Panc1 (cell line): ENCODE measurements at regions not wholly inside any gene's neighbourhood (a gene's known extent, or its start where the extent isn't known, plus 50 kb on each side); places are given as distances from the start of the nearest gene placed in this dataset.

Experiments
- ATAC-seq: fragments of 200-7000 bp; cut with Tn5 transposase; 2 replicates; pipeline ENCODE4 v1.9.1; 2020; ENCODE audit warnings: mild to moderate bottlenecking, moderate library complexity
- BruUV-seq: library from RNA; stranded (reverse); fragments of 400-500 nt; replicated peaks from 2 replicates; lab custom pipeline; 2021; lab: Mats Ljungman, UMichigan
- CTCF ChIA-PET: fragments of 300-600 bp; sonication (Branson Sonifier 250); formaldehyde crosslinking; loops from one replicate; lab custom pipeline; 2022; ENCODE audit warnings: antibody characterized with exemption; lab: Charles Lee
- POLR2A ChIA-PET: fragments of 300-600 bp; sonication (Branson Sonifier 250); formaldehyde crosslinking; loops from one replicate; lab custom pipeline; 2022; ENCODE audit warnings: antibody characterized with exemption; lab: Charles Lee
- DNase-seq: peaks from one replicate; pipeline ENCODE4 v3.0.0-alpha.2; 2010; ENCODE audit warnings: low read depth, low spot score
- H3K27ac ChIP-seq: 2 replicates; pipeline ENCODE4 v1.5.1; 2011; ENCODE audit warnings: mild to moderate bottlenecking, low read length, inconsistent platforms
- H3K27me3 ChIP-seq: fragments of 200-500 bp; sonication (Bioruptor generic); 2 replicates; pipeline ENCODE4 v1.6.0; 2014; ENCODE audit warnings: low read length, inconsistent platforms; ENCODE audit not compliant: control insufficient read depth, insufficient read depth
- H3K36me3 ChIP-seq: fragments of 200-500 bp; sonication (Bioruptor generic); 2 replicates; pipeline ENCODE4 v1.5.1; 2014; ENCODE audit warnings: inconsistent platforms, mild to moderate bottlenecking, low read length, moderate library complexity; ENCODE audit not compliant: control insufficient read depth, insufficient read depth
- H3K4me1 ChIP-seq: 2 replicates; pipeline ENCODE4 v1.5.1; 2011; ENCODE audit warnings: inconsistent platforms, mild to moderate bottlenecking, low read length, moderate library complexity; ENCODE audit not compliant: control insufficient read depth, insufficient read depth
- H3K4me3 ChIP-seq, 2 experiments: 2 replicates each; pipeline ENCODE4 v1.5.1; 2011 to 2012; ENCODE audit warnings: low read depth in 2 of 2, low read length in 2 of 2, mild to moderate bottlenecking in 2 of 2, inconsistent platforms in 1 of 2, moderate library complexity in 1 of 2
- H3K9me3 ChIP-seq: fragments of 200-500 bp; sonication (Bioruptor generic); 2 replicates; pipeline ENCODE4 v1.5.1; 2014; ENCODE audit warnings: low read depth, mild to moderate bottlenecking, inconsistent platforms, low read length, moderate library complexity; ENCODE audit not compliant: control insufficient read depth, insufficient read depth
- POLR2AphosphoS5 ChIP-seq: IDR thresholded peaks from 2 replicates; pipeline ENCODE4 v1.6.1; 2012; ENCODE audit warnings: mild to moderate bottlenecking, low read depth, low read length, moderate library complexity
- SIN3A ChIP-seq: IDR thresholded peaks from 2 replicates; pipeline ENCODE4 v1.6.1; 2012; ENCODE audit warnings: low read depth, mild to moderate bottlenecking, low read length, moderate library complexity, borderline replicate concordance; ENCODE audit not compliant: insufficient read depth
- TCF7L2 ChIP-seq: IDR thresholded peaks from 2 replicates; pipeline ENCODE4 v1.6.1; 2011; ENCODE audit warnings: mild to moderate bottlenecking, low read depth, low read length, inconsistent platforms
- in situ Hi-C: cut with HindIII; loops from 2 replicates; pipeline ENCODE4 v1.10.0; 2016; ENCODE audit warnings: low sequenced_read_pairs, low pct_unique_long_range_greater_than_20kb
- intact Hi-C: fragments of 100-400 bp; cut with micrococcal nuclease; formaldehyde crosslinking; loops from one replicate; pipeline ENCODE4 v1.10.0; 2022; ENCODE audit not compliant: unreplicated experiment
- TF ChIP-seq, protein P1 (sequence below): fragments of 450-650 bp; IDR thresholded peaks from 2 replicates; pipeline ENCODE4 v1.5.1; 2017; ENCODE audit warnings: mild to moderate bottlenecking
- TF ChIP-seq, protein P2 (sequence below), 2 experiments: IDR thresholded peaks; 2 replicates each; pipeline ENCODE4 v1.6.1; 2011 to 2012; ENCODE audit warnings: low read depth in 2 of 2, control low read depth in 1 of 2, low read length in 1 of 2, mild to moderate bottlenecking in 1 of 2, moderate library complexity in 1 of 2; ENCODE audit not compliant: insufficient read depth in 1 of 2

DNA sequence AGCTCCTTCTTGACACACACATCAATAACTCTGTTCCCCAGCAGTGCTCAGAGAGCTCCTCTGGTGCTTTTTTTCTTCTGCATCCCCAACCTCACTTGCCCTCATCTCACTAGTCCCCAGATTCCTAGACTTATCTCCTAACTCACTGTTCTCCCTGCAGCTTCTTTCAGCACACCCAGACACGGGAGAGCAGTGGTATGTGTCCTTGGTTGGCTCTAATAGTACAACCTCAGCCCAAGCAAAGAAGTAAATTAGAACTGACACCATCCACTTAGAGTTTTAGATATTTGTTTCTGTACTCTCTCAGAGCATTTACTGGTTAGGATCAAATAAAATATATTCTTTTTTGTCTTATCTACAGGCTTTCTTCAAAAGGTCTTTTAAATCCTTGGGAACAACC lies 201.4 kb upstream of the SNX7 start:
- Histone ChIP-seq H3K27me3 (no peaks in the 10 kb centered on the region), H3K9me3 (no peaks in the 10 kb centered on the region), H3K27ac (no peak overlapping the region), H3K36me3 (no peaks in the 10 kb centered on the region), H3K4me3 (no peak overlapping the region), H3K4me1 (no peaks in the 10 kb centered on the region)
- ATAC-seq (no peak), DNase-seq (no peak)
- ChIA-PET CTCF (no interaction called here), POLR2A (no interaction called here)
- TF ChIP-seq POLR2AphosphoS5 (no peak), SIN3A (no peak), TCF7L2 (no peak)
- TF ChIP-seq, protein P1, sequence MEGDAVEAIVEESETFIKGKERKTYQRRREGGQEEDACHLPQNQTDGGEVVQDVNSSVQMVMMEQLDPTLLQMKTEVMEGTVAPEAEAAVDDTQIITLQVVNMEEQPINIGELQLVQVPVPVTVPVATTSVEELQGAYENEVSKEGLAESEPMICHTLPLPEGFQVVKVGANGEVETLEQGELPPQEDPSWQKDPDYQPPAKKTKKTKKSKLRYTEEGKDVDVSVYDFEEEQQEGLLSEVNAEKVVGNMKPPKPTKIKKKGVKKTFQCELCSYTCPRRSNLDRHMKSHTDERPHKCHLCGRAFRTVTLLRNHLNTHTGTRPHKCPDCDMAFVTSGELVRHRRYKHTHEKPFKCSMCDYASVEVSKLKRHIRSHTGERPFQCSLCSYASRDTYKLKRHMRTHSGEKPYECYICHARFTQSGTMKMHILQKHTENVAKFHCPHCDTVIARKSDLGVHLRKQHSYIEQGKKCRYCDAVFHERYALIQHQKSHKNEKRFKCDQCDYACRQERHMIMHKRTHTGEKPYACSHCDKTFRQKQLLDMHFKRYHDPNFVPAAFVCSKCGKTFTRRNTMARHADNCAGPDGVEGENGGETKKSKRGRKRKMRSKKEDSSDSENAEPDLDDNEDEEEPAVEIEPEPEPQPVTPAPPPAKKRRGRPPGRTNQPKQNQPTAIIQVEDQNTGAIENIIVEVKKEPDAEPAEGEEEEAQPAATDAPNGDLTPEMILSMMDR, result no peak
- TF ChIP-seq, protein P2, sequence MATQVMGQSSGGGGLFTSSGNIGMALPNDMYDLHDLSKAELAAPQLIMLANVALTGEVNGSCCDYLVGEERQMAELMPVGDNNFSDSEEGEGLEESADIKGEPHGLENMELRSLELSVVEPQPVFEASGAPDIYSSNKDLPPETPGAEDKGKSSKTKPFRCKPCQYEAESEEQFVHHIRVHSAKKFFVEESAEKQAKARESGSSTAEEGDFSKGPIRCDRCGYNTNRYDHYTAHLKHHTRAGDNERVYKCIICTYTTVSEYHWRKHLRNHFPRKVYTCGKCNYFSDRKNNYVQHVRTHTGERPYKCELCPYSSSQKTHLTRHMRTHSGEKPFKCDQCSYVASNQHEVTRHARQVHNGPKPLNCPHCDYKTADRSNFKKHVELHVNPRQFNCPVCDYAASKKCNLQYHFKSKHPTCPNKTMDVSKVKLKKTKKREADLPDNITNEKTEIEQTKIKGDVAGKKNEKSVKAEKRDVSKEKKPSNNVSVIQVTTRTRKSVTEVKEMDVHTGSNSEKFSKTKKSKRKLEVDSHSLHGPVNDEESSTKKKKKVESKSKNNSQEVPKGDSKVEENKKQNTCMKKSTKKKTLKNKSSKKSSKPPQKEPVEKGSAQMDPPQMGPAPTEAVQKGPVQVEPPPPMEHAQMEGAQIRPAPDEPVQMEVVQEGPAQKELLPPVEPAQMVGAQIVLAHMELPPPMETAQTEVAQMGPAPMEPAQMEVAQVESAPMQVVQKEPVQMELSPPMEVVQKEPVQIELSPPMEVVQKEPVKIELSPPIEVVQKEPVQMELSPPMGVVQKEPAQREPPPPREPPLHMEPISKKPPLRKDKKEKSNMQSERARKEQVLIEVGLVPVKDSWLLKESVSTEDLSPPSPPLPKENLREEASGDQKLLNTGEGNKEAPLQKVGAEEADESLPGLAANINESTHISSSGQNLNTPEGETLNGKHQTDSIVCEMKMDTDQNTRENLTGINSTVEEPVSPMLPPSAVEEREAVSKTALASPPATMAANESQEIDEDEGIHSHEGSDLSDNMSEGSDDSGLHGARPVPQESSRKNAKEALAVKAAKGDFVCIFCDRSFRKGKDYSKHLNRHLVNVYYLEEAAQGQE (IDR thresholded peaks at IDR 0.05; ENCODE audit: insufficient read depth in 1 of 2, low read depth in 2 of 2, low read length in 1 of 2), result no peak
- in situ Hi-C loops (no loop called here), intact Hi-C loops (no loop called here)
- no TSS peak for BruUV-seq

DNA sequence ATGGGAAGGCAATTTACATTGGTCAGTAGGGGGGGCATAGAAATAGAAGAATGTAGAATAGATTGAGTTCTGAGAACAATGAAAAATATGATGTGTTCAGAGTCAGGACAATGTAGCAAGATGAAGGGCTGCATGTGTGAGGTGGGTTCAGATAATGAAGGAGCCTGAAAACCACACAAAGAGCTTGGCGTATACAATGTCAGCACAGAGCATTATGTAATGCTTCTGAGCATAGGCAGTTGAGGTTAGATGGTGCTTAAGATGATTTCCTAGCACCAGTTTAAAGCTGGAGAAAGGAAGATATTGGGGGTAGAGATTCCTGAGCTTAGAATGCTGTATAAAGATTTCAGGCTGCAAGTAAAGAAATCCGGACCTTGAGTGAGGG lies 202.0 kb upstream of the SNX7 start:
- Histone ChIP-seq H3K9me3 (no peaks in the 10 kb centered on the region), H3K36me3 (no peaks in the 10 kb centered on the region), H3K27ac (no peak overlapping the region), H3K27me3 (no peaks in the 10 kb centered on the region), H3K4me3 (no peak overlapping the region), H3K4me1 (no peaks in the 10 kb centered on the region)
- POLR2A ChIA-PET, result no interaction called here
- TF ChIP-seq TCF7L2 (no peak), SIN3A (no peak), POLR2AphosphoS5 (no peak)
- TF ChIP-seq, protein P1, result no peak
- TF ChIP-seq, protein P2 (IDR thresholded peaks at IDR 0.05; ENCODE audit: insufficient read depth in 1 of 2, low read depth in 2 of 2, low read length in 1 of 2), result no peak
- BruUV-seq, result no TSS peak
- CTCF ChIA-PET, result no interaction called here
- DNase-seq (no peak), ATAC-seq (no peak)
- in situ Hi-C loops (no loop called here), intact Hi-C loops (no loop called here)
